Ecto neural progenitor cell (in vitro differentiated cells): ENCODE measurements at regions not wholly inside any gene's neighbourhood (a gene's known extent, or its start where the extent isn't known, plus 50 kb on each side); places are given as distances from the start of the nearest gene placed in this dataset.

Source experiments
- DNase-seq: peaks from one replicate; pipeline ENCODE4 v3.0.0-alpha.2; 2018; ENCODE audit warnings: low spot score

DNA sequence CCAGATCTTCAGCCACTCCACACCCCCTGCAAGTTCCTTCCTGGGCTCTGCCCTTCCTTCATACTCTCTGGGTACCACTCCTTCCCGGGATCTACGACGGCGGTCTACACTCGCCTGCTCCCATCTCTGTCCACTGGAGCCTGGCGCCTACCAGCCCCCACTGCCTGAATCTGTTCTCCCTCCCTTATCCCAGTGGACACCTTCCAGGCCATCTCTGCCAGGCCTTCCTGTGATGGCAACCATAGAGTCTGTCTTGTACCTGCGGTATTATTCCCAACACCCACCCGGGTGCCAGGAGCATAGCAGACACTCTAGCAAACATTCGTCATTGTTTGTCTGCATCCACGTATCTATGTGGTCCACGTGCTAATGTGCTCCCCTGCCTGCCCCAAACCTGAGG is 140.9 kb downstream of the ZFP36L2 start:
- no peak for DNase-seq

DNA sequence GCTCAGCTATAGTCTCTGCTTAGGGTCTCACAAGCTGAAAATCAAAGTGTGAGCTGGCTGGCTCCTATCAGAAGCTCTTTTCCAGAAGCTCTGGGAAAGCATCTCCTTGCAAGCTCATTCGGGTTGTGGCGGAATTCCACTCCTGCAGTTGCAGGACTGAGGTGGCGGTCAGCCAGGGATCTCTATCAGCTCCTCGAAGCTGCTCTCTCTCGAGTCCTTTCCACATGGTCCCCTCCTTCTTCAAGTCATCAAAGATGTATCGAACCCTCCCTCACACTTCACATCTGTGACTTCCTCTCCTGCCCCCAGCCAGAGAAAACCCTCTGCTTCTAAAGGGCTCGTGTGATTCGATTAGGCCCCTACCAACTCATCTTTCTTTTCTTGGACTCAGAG is 141.7 kb downstream of the ZFP36L2 start:
- DNase-seq = no peak

DNA sequence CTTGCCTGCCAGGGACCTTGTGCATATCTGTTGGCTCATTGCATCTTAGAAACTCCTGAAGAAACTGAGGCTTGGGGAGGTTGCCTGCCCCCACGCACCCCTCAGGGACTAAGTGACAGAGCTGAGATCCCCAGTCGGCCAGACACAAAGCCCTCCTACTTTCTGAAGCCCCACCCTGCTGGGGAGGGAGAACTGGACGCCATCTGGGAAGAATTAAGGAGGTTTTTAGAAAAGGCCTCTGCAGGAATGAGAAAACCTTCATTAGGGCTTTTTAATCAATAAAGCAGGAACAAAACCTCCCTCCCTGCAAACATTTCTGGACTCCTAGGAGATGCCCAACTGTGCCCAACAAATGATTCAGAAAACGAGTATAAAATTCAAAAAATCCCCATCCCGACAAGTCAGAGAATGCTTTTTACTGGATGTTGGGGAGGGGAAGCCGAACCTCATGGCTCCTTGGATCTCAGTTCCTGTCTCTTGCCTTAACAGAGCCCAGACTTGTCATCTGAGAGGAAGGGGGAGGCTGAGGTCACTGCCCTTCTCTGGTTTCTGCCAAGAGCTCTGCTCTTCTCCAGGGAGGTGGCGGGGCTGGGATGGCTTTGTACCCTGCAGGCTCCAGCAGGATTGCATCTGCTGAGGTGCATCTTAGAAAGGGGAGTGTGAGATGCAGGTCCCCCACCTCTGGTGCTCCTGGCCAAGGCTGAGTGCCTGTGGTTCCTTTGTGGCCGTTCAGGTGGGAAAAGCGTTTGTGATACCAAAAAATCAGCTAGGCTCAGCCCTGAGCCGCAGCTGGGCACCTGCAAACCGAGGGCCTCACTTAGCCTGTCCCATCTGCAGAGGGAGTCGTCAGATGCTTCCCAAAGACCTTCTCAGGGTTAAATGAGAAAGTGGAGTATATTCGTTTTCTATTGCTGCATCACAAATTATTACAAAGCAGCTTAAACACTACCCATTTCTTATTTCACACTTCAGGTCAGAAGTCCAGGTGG is 142.4 kb downstream of the ZFP36L2 start:
- peak; percentile 68 for DNase-seq

DNA sequence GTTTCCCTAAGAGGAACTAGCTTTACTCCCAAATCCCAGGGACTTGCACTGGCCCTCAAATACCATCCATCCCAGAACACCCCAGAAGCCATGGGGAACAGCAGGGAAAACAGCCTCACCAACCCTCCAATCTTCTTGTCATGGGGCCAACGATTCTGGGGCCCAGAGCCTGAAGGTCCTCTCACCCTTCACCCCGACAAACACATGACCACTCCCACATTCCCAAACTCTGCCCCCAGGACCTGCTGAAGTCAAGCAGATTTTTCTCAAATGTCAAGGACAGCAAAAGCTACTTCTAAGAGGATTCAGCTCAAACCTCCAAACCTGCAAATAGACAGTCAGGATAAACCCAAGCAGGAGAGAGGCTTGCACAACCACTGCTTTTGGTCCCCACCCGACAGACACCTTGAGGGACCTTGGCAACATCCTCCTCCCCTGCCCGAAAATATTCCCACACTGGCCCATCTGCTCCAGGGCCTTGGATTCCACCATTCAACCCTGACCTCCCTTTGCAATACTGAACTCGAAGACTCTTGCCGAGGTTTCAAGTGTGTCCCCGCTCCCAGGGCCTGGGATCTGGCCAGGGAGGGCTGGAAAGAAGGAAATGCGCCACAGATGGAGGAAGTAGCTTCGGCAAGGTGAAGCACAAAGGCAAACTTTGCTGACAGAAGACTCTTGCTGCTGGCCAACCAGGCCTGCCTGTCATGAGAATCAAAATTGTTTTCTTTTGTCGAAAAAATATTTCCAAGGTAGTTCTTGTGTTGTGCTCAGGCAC is 143.3 kb downstream of the ZFP36L2 start:
- DNase-seq = no peak

DNA sequence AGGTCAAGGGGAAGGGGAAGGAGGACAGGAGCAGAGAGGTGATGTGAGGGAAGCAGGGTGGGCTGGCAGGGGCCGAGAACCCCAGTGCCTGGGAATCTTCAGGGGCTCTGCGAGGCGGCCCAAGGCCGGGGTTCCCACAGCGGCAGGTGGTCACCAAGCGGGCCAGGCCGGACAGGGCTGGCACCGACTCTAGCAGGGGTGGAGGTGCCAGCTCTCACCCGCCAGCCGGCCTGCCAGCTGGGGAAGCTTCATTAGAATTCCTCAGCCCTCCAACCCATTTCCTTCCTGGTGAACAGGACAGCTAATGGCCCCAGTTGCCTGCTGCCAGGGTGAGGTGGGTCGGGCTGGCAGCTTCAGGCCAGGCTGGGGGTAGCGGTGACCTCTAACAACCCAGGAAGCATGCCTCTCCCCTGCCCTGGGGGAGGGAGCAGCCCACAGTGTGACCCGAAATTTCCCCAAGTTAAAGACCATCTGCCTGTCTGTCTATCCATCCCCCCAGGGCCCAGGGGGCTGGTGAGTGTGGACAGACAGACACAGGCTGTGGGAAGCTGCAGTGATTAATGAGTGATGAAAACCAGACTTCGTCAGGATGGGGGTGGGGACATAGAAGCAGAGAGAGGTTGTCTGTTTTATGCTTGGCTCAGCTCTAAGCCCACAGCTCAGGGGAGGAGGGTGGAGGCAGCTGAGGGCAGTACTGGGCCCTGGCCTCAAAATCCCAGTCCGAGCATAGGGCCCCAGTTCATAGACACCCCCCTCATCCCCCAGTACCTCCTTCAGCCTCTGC is 144.1 kb downstream of the ZFP36L2 start:
- DNase-seq = no peak

DNA sequence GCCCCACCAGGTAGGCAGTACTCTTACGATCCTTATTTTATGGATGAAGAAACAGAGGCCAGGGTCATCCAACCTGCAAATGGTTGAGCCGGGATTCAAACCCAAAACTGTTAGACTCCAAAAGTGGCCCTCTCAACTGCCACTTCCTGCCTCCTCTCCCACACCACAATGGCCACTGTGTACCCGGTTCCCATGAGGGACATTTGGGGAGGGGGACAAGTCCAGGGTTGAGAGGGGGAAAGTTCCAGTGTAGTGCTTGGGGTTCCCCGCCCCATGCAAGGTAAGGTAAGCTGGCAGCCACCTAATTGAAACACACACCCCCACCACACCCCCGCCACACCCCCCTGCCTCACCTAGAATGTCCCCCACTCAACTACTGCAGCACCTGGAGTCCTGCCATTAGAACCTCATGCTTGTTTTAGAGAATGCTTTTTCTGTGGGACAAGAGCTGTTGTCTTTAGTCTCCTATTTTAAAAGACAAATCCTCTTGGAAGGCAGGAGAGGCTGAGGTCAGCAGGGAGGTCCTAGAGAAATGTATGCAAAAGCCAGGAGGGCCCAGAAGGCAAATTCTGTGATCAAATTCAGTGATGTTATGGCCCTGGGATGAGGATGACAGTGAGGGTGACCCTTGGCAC is 145.2 kb downstream of the ZFP36L2 start:
- no peak for DNase-seq

DNA sequence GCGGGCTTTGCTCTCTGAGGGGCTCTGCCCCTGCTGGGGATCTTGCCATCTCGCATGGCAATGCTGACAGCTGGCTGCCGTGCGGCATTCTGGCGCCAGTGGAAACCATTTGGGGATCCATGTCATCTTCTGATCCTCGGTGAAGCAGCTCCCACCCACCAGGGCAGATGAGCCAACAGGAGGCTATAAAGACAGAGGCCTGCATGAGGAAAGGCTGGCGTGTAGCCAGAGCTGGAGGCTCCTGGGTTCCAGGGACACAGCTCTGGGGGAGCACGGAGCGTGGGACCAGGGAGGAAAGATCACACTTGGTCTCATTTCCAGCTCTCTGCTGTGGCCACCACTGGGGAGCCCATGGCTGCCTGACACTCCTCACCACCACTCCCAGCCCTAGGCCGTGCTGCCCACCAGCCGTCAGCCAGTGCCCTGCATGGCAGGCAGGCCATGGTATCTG is 145.8 kb downstream of the ZFP36L2 start:
- no peak for DNase-seq

DNA sequence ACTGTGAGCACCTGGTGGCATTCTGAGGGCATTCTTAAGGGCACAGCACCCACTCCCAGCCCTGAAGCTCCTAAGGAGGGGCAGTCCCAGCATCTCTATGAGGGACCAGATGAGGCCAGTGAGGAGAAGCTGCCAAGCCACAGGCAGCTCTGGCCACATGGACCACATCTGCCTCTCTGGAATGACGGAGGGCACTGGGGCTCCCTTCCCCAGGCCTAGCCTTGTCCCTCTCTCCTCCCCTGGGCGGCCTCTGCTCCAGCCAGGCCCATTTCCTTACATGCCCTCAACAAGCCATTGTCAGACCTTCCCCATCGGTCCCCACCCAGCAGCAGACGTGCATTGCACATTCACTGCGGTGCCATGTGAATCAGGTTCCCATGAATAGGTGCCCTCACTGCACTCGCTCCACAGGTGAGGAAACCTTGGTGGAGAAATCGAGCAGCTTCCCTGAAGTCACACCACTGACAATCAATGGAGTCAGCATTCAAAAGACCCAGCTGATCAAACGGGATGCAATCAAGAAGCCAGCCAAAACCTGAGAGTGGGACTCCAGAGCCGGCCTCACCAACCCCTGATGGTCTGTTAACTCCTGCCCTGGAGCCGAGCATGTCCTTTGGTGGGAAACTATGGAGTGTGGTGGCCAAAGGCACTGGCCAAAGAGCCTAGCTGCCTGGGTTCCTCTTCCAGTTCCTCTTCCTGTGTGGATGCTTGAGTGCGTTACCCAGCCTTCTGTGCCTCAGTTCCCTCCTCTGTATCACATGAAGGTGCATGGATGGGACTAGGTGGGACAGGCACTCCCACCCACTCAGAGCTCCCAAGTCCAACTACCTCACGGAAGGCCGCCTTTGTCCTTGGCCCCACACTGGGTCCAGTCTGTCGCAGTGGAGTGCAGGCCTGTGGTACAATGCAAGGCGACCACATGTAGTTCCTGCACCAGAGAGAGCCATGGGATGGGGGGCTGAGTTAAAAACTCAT is 147.3 kb downstream of the ZFP36L2 start:
- no peak for DNase-seq

DNA sequence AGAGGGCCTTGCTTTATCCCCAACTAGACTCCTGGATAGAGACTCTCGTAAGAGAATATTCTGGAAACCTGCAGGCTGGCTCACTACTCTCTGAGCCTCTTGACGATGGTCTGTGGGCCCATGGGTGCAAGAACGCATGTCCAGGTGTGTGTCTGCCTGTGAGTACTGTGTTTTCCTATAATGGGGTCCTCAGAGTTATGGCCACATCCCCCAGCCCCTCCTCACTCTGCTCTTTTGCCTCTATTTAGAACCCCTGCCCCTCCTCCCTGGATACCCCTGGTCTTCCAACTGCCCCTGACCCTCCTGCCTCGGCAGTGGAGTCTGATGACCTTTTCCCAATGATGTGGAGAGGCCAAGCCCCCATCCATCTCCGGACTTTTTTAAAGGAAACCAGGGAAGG is 148.1 kb downstream of the ZFP36L2 start:
- no peak for DNase-seq

DNA sequence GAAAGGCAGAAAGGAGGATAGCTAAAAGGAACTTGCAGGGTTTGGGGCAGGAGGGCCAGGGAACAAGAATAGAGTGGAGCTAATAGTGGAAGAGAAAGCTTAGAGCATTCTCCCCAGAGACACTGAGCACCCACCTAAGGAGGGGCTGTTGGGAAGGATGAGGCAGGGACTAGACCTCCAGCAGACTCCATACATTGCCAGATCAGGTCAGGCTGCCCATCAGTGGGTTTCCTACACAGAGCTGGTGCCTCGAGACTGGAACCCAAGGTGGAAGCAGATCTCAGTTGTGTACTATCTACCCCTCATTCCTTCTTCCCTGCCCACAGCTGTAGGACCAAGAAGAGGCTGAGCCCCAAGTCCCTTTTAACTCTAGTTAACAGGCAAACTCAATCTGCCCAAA is 148.5 kb downstream of the ZFP36L2 start:
- DNase-seq = no peak

DNA sequence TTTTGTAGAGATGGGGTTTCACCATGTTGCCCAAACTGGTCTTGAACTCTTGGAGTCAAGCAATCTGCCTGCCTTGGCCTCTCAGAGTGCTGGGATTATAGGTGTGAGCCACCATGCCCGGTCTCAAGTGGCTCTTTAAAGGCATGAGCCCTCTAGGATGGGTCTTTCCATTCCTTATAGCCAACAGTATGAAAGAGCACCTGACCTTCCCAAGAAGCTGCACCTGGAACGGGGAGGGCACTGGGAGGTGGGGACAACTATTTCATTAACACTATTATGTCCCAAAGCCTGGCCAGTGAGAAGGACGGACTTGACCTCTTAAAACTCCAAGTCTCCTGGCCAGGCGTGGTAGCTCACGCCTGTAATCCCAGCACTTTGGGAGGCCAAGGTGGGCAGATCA is 149.7 kb downstream of the ZFP36L2 start:
- DNase-seq = peak; percentile 17

DNA sequence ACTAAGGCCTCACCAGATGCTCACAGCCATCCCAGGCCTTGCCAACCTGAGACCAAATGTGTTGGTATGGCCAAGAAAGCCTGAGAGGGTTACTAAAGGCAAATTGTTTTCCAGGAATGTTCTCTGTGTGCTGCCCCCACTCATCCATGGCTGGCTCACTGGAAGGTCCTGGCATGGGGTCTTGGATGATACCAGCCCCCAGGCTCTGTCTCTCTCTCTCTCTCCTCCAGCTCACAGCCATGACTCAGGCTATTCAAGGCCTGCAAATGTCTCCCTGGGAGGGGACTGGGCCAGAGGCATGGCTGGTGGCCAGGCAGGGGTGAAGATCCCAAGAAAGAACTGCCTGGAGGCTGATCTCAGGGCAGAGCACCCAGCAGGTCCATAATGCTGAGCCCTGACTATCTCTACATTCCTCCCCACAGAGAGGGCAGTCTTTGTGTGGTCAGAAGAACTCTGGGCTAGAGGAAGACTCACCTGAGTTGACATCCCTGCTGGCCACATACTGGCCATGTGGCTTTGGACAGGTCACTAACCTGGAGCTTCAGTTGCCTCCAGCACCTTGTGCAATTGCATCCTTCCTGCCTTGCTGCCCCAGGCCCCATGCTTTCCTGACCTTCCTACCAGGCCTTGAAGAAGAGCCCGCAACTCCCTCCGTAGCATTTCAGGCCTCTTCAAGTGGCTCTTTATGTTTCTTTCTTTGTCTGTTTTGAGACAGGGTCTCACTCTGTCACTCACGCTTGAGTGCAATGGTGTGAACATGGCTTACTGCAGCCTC is 150.4 kb downstream of the ZFP36L2 start:
- DNase-seq = peak; percentile 41

DNA sequence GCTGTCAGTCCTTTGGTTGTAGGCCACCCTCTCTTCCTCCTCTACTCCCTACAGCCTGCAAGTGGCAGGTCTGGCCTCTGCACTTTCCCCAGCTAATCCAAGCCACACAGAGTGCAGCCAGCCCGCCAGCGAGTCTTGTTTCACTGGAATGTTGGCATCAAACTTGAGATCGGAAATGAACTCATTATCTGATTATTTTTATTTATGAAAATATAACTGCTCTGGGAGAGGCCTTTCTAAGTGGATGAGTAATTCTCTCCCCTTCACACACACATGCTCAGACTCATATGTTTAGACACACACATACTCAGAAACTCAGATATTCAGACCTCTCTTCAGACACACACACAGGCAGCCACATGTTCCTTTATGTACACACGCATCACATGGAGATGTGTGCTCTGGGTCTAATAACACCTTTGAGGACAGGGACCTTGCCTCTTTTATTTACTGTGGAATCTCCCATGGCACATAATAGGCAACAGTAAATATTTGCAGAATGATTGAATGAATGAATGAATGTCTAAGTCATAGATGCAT is 151.3 kb downstream of the ZFP36L2 start:
- no peak for DNase-seq

DNA sequence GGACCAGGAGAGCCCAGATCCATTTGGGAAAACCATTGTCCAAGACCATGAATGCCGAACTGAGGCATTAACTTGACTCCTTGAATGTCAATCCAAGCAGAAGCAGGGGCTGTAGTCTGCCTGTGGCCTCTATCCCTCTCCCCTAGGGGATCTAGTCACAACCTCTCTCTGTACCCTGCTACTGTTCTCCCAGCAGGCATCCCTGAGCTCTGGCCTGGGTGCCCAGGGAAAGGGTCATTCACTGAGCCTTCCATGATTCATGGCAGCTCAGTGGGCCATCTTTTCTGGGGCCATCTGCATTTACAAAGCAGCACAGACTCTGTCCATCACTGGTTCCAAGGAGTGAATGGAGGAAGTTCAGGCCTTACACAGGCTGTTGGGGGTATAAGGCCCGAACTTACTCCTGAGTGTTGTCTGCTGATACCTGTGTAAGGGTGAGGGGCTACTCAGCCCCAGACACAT is 151.8 kb downstream of the ZFP36L2 start:
- DNase-seq = peak; percentile 29

DNA sequence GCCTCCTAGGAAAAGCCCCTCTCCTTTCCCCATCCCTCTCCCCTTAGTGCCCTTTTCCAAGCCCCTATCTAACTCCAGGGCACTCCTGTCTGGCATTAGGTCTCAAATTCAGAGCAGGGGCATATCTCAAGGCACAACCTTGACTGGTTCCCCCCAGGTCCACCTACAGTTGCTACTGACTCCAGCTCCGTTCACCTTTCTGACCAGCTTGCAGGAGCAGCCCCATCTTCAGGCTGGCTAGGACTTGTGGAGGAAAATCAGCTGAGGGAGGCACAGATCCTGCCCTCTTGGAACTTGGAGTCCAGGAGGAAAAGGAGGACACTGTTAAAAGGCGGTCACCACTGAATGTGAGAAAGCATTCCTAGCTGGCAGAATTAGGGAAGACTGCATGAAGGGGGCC is 152.4 kb downstream of the ZFP36L2 start:
- peak; percentile 21 for DNase-seq

DNA sequence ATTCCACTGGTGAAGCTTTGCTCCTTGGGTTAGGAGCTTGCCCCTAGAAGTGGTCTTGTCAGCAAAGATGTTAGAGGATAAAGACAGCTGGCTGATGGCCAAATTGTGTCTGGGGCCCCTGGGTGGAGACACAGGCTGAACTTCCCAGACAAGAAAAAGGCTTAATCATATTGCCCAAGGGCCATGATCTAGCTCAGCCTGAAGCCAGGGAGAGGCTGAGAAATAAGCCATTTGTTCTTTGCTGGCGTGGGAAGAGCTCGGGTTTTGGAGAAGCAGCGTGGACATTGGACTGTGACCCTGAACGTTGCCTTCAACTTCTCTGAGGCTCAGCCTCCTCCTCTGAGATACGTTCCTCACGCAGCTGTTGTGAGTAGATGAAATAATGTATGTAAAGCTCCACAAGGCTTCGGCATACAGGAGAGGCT is 153.0 kb downstream of the ZFP36L2 start:
- DNase-seq = peak; percentile 42

DNA sequence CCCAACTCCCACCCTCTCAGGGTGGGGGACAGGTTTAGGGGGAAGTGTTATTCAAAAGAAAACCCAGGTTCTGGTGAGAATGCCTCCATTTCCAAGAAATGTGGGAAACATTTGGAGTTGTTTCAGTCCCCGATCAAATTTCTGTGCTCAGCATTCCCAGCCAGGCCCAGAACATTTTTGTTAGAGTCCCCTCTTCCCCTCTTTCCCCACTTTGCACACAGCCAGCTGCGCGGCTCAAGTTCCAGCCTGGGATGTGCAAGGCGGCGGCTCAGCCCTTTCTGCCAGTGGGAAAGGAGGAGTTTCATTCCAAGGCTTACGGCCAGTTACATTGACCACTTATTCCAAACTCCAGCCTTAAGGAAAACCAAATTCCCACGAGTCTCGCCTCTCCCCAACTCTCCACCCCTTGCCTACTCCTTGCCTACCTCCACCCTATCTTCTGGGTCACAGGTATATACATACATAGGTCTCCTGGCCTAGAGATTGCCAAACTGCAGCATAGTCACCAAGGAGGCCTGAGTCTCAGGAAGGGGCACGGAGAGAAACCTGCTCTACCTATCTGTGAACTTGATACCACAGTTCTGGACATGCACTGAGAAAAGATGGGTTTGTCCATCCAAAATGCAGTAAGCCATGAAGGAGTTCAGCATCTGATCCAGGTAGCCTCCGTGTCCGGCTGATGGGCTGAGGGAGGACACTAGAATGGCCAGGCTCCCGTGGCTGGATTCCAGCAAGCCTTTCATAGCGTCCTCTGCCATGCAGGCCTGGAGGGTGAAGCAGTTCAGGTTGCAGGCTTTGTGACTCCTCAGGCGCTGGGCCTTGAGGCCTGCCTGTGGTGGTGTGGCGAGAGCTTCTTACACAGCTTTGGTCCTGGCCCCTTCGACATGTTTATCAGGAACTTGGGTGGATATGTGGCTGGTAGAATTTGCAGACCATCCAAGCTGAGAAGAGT is 154.5 kb downstream of the ZFP36L2 start:
- DNase-seq = no peak
